ENCODE measurements at regions not wholly inside any gene's neighbourhood (a gene's known extent, or its start where the extent isn't known, plus 50 kb on each side); places are given as distances from the start of the nearest gene placed in this dataset.

GRCh38 chr2:126776692-126777619 is 121.0 kb downstream of the GYPC start:
- TF ChIP-seq CTCF (IDR thresholded peaks at IDR 0.05) = peak; percentile 74 to 91 (median 86)
- no peak for TF ChIP-seq POLR2A (IDR thresholded peaks at IDR 0.05)
